OCI-LY7 (cell line): ENCODE measurements at regions not wholly inside any gene's neighbourhood (a gene's known extent, or its start where the extent isn't known, plus 50 kb on each side); places are given as distances from the start of the nearest gene placed in this dataset.

Experiments used
- BruUV-seq: library from RNA; stranded (reverse); fragments of 400-500 nt; replicated peaks from 2 replicates; lab custom pipeline; 2021; lab: Mats Ljungman, UMichigan
- CTCF ChIA-PET: fragments of 300-600 bp; sonication (Branson Sonifier 250); formaldehyde crosslinking; loops from one replicate; lab custom pipeline; 2022; ENCODE audit warnings: antibody characterized with exemption; ENCODE audit not compliant: unreplicated experiment; lab: Charles Lee
- POLR2A ChIA-PET: fragments of 300-600 bp; sonication (Branson Sonifier 250); formaldehyde crosslinking; loops from one replicate; lab custom pipeline; 2022; ENCODE audit warnings: antibody characterized with exemption; lab: Charles Lee
- DNase-seq: peaks from one replicate; pipeline ENCODE4 v3.0.0-alpha.2; 2015; ENCODE audit warnings: low spot score
- H2AFZ ChIP-seq: fragments of 200-600 bp; sonication (generic), shearing (Covaris generic); 2 replicates; pipeline ENCODE4 v1.6.1; 2014; ENCODE audit warnings: mild to moderate bottlenecking, antibody characterized with exemption, low read length, moderate library complexity
- H3K27ac ChIP-seq: fragments of 200-600 bp; sonication (generic); 2 replicates; pipeline ENCODE4 v1.5.1; 2014; ENCODE audit warnings: mixed run types, low read depth, mild to moderate bottlenecking, moderate library complexity, low read length, inconsistent platforms; ENCODE audit not compliant: poor library complexity, severe bottlenecking
- H3K36me3 ChIP-seq: fragments of 200-600 bp; sonication (generic); 2 replicates; pipeline ENCODE4 v1.6.1; 2014; ENCODE audit warnings: mild to moderate bottlenecking, antibody characterized with exemption, low read length, moderate library complexity, mixed read lengths; ENCODE audit not compliant: insufficient read depth
- H3K4me1 ChIP-seq: fragments of 200-600 bp; sonication (generic); 2 replicates; pipeline ENCODE4 v1.5.1; 2014; ENCODE audit warnings: mild to moderate bottlenecking, low read length; ENCODE audit not compliant: insufficient read depth, poor library complexity, severe bottlenecking
- H3K4me2 ChIP-seq: fragments of 200-600 bp; sonication (generic); 2 replicates; pipeline ENCODE4 v1.6.1; 2014; ENCODE audit warnings: mild to moderate bottlenecking, low read length
- H3K4me3 ChIP-seq: fragments of 200-600 bp; sonication (generic); 2 replicates; pipeline ENCODE4 v1.5.1; 2014; ENCODE audit warnings: mild to moderate bottlenecking, low read depth, low read length; ENCODE audit not compliant: poor library complexity, severe bottlenecking
- H3K79me2 ChIP-seq: fragments of 200-600 bp; sonication (generic); 2 replicates; pipeline ENCODE4 v1.6.1; 2016; ENCODE audit warnings: low read depth, mild to moderate bottlenecking, low read length, moderate library complexity, mixed read lengths; ENCODE audit not compliant: insufficient read depth
- H3K9me2 ChIP-seq: fragments of 200-600 bp; sonication (generic); 2 replicates; pipeline ENCODE4 v1.6.1; 2016; ENCODE audit warnings: mild to moderate bottlenecking, low read length, mixed read lengths; ENCODE audit not compliant: insufficient read depth
- H3K9me3 ChIP-seq: fragments of 200-600 bp; sonication (generic); 2 replicates; pipeline ENCODE4 v1.6.1; 2014; ENCODE audit warnings: mild to moderate bottlenecking, mixed run types, low read length, mixed read lengths
- H4K20me1 ChIP-seq: fragments of 200-600 bp; sonication (generic); 2 replicates; pipeline ENCODE4 v1.6.1; 2014; ENCODE audit warnings: mild to moderate bottlenecking, antibody characterized with exemption, low read length, moderate library complexity, mixed read lengths; ENCODE audit not compliant: insufficient read depth
- CTCF ChIP-seq: fragments of 200-600 bp; sonication (generic); conservative IDR thresholded peaks from 2 replicates; pipeline ENCODE4 v1.5.1; 2014; ENCODE audit warnings: mild to moderate bottlenecking, antibody characterized with exemption, low read length, moderate library complexity, mixed read lengths
- EZH2phosphoT487 ChIP-seq: fragments of 200-600 bp; sonication (generic); IDR thresholded peaks from 2 replicates; pipeline ENCODE4 v1.6.1; 2018; ENCODE audit warnings: low read depth, borderline replicate concordance, mild to moderate bottlenecking, mixed run types, antibody characterized with exemption, low read length, moderate library complexity, mixed read lengths
- intact Hi-C: fragments of 100-400 bp; cut with micrococcal nuclease; formaldehyde crosslinking; loops from one replicate; pipeline ENCODE4 v1.10.0; 2022; ENCODE audit not compliant: unreplicated experiment

DNA sequence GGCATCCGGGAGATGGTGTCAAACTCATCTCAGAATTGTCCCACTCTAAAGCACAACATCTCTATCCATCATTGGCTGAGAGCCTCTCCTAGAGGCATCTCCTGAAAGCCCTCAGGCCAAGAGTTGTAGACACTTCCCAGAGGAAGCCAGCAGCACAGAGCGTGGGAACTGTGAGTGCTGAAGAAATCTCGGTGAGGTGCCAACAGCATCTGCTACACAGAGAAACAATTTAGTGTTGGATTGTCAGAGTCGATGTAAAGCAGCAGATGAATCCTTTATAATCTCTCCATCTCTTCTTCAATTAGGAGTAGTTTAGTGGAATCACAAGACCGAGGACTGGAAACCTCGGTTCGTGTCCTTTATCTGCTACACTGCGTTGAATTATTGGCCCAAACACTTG is 172.2 kb downstream of the C7orf25 start:
- no peak for DNase-seq
- Histone ChIP-seq H3K36me3 (no peaks in the 10 kb centered on the region), H3K27ac (no peak overlapping the region), H3K79me2 (no peaks in the 10 kb centered on the region), H3K4me2 (no peak overlapping the region), H3K9me2 (no peaks in the 10 kb centered on the region), H4K20me1 (no peaks in the 10 kb centered on the region), H2AFZ (no peak overlapping the region), H3K4me1 (no peaks in the 10 kb centered on the region), H3K9me3 (no peaks in the 10 kb centered on the region), H3K4me3 (no peak overlapping the region)
- POLR2A ChIA-PET: no interaction called here
- CTCF ChIA-PET: no interaction called here
- no TSS peak for BruUV-seq
- intact Hi-C loops: no loop called here
- no peak for TF ChIP-seq EZH2phosphoT487
- no peak for TF ChIP-seq CTCF

DNA sequence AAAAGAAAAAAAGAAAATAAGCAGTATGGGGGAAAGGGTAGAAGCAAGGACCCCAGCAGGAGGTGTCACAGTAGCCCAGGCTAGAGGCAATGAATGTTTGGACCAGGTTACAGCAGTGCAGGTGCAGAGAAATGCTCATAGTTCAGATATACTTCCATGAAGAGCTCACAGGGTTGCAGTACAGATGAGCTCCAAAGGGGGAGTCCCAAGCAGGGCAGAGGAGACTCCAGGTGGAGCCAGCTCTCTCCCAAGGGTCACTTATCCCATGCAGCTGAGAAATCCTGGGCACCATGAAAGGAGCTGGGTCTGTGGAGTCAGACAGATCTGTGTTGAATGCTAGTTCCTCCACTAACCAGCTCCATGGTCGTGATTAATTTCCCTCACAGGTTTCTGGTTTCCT is 174.9 kb downstream of the C7orf25 start:
- H4K20me1 ChIP-seq: no peaks in the 10 kb centered on the region
- DNase-seq: no peak
- no peak for TF ChIP-seq EZH2phosphoT487
- no peak for TF ChIP-seq CTCF
- BruUV-seq: no TSS peak
- no peak overlapping the region for H3K4me2 ChIP-seq
- intact Hi-C loops: no loop called here
- ChIA-PET CTCF (no interaction called here), POLR2A (interaction anchor here (0.7 kb wide), 1 partner anchor 16 kb away, joined by 4 read pairs; no protein-coding TSS in a partner anchor)
- H3K9me3 ChIP-seq: no peaks in the 10 kb centered on the region
- H3K4me1 ChIP-seq: no peaks in the 10 kb centered on the region
- no peaks in the 10 kb centered on the region for H3K36me3 ChIP-seq
- no peak overlapping the region for H2AFZ ChIP-seq
- no peak overlapping the region for H3K27ac ChIP-seq
- no peaks in the 10 kb centered on the region for H3K79me2 ChIP-seq
- no peak overlapping the region for H3K4me3 ChIP-seq
- H3K9me2 ChIP-seq: no peaks in the 10 kb centered on the region

GRCh38 chr7:42735081-42735480 is 176.8 kb downstream of the C7orf25 start:
- DNase-seq: no peak
- Histone ChIP-seq H4K20me1 (no peaks in the 10 kb centered on the region), H3K9me3 (no peaks in the 10 kb centered on the region), H3K4me3 (no peak overlapping the region), H3K79me2 (no peaks in the 10 kb centered on the region), H3K4me2 (no peak overlapping the region), H3K4me1 (no peaks in the 10 kb centered on the region), H3K9me2 (no peaks in the 10 kb centered on the region), H3K27ac (no peak overlapping the region), H2AFZ (no peak overlapping the region), H3K36me3 (no peaks in the 10 kb centered on the region)
- ChIA-PET POLR2A (no interaction called here), CTCF (no interaction called here)
- intact Hi-C loops: no loop called here
- no TSS peak for BruUV-seq
- no peak for TF ChIP-seq CTCF
- TF ChIP-seq EZH2phosphoT487: no peak
